ENCODE measurements at regions not wholly inside any gene's neighbourhood (a gene's known extent, or its start where the extent isn't known, plus 50 kb on each side); places are given as distances from the start of the nearest gene placed in this dataset.

- Mint-ChIP-seq H3K9me3 (ENCODE audit: unreplicated experiment) (peaks cover 11% of the 10 kb centered on the region), H3K27ac (ENCODE audit: unreplicated experiment) (peak overlapping the region; percentile 77), H3K4me3 (ENCODE audit: unreplicated experiment) (no peak overlapping the region), H3K4me1 (ENCODE audit: low read depth, unreplicated experiment) (no peaks in the 10 kb centered on the region), H3K27me3 (ENCODE audit: low read depth, unreplicated experiment) (peaks cover 69% of the 10 kb centered on the region), H3K36me3 (ENCODE audit: low read depth, unreplicated experiment) (peaks cover 8% of the 10 kb centered on the region)
- Histone ChIP-seq H3K9ac (ENCODE audit: low read length) (no peak overlapping the region), H3K9me3 (ENCODE audit: insufficient read depth, low read depth, low read length) (no peaks in the 10 kb centered on the region), H3K36me3 (ENCODE audit: insufficient read depth, low read length) (no peaks in the 10 kb centered on the region), H3K4me3 (ENCODE audit: insufficient read depth, low read depth, low read length) (no peak overlapping the region), H2AFZ (ENCODE audit: low read depth, low read length) (no peak overlapping the region), H3K79me2 (ENCODE audit: insufficient read depth, low read length) (no peaks in the 10 kb centered on the region), H4K20me1 (ENCODE audit: insufficient read depth, low read length) (no peaks in the 10 kb centered on the region), H3K27me3 (ENCODE audit: insufficient read depth, low read length) (peaks cover 15% of the 10 kb centered on the region), H3K4me1 (ENCODE audit: insufficient read depth, low read length) (no peaks in the 10 kb centered on the region), H3K4me2 (ENCODE audit: low read length) (no peak overlapping the region), H3K27ac (ENCODE audit: low read depth, low read length) (no peak overlapping the region)
- TF ChIP-seq EZH2 (IDR thresholded peaks at IDR 0.05; ENCODE audit: insufficient read depth, low read length) = no peak
- no peak for TF ChIP-seq CTCF (IDR thresholded peaks at IDR 0.05; ENCODE audit: insufficient read depth, low read depth, low read length)
- no peak for FAIRE-seq
- no peak for DNase-seq (ENCODE audit: low read depth)
These were observed 344.4 kb downstream of the CTTN start for GRCh38 chr11:70742553-70743291.

GRCh38 chr11:70743329-70743728, 345.0 kb downstream of the CTTN start:
- Histone ChIP-seq H3K4me3 (ENCODE audit: insufficient read depth, low read depth, low read length) (no peak overlapping the region), H3K4me1 (ENCODE audit: insufficient read depth, low read length) (no peaks in the 10 kb centered on the region), H4K20me1 (ENCODE audit: insufficient read depth, low read length) (no peaks in the 10 kb centered on the region), H3K9ac (ENCODE audit: low read length) (no peak overlapping the region), H3K9me3 (ENCODE audit: insufficient read depth, low read depth, low read length) (no peaks in the 10 kb centered on the region), H2AFZ (ENCODE audit: low read depth, low read length) (no peak overlapping the region), H3K27me3 (ENCODE audit: insufficient read depth, low read length) (peaks cover 15% of the 10 kb centered on the region), H3K79me2 (ENCODE audit: insufficient read depth, low read length) (no peaks in the 10 kb centered on the region), H3K27ac (ENCODE audit: low read depth, low read length) (no peak overlapping the region), H3K36me3 (ENCODE audit: insufficient read depth, low read length) (no peaks in the 10 kb centered on the region), H3K4me2 (ENCODE audit: low read length) (no peak overlapping the region)
- FAIRE-seq = no peak
- Mint-ChIP-seq H3K4me1 (ENCODE audit: low read depth, unreplicated experiment) (no peaks in the 10 kb centered on the region), H3K9me3 (ENCODE audit: unreplicated experiment) (peaks cover 15% of the 10 kb centered on the region), H3K36me3 (ENCODE audit: low read depth, unreplicated experiment) (peaks cover 8% of the 10 kb centered on the region), H3K4me3 (ENCODE audit: unreplicated experiment) (no peak overlapping the region), H3K27me3 (ENCODE audit: low read depth, unreplicated experiment) (peaks cover 67% of the 10 kb centered on the region), H3K27ac (ENCODE audit: unreplicated experiment) (no peak overlapping the region)
- no peak for TF ChIP-seq EZH2 (IDR thresholded peaks at IDR 0.05; ENCODE audit: insufficient read depth, low read length)
- no peak for TF ChIP-seq CTCF (IDR thresholded peaks at IDR 0.05; ENCODE audit: insufficient read depth, low read depth, low read length)
- DNase-seq (ENCODE audit: low read depth) = no peak

GRCh38 chr11:70743941-70744351, 345.6 kb downstream of the CTTN start:
- no peaks in the 10 kb centered on the region for H3K9me3 ChIP-seq (ENCODE audit: insufficient read depth, low read depth, low read length)

More at GRCh38 chr11:70743941-70744351, 345.6 kb downstream of the CTTN start:
- Histone ChIP-seq H3K4me1 (ENCODE audit: insufficient read depth, low read length) (no peaks in the 10 kb centered on the region), H3K79me2 (ENCODE audit: insufficient read depth, low read length) (no peaks in the 10 kb centered on the region), H4K20me1 (ENCODE audit: insufficient read depth, low read length) (no peaks in the 10 kb centered on the region), H3K27me3 (ENCODE audit: insufficient read depth, low read length) (peaks cover 15% of the 10 kb centered on the region), H3K9ac (ENCODE audit: low read length) (no peak overlapping the region), H3K27ac (ENCODE audit: low read depth, low read length) (no peak overlapping the region), H2AFZ (ENCODE audit: low read depth, low read length) (no peak overlapping the region), H3K4me3 (ENCODE audit: insufficient read depth, low read depth, low read length) (no peak overlapping the region), H3K36me3 (ENCODE audit: insufficient read depth, low read length) (no peaks in the 10 kb centered on the region), H3K4me2 (ENCODE audit: low read length) (no peak overlapping the region)
- TF ChIP-seq CTCF (IDR thresholded peaks at IDR 0.05; ENCODE audit: insufficient read depth, low read depth, low read length) (no peak), EZH2 (IDR thresholded peaks at IDR 0.05; ENCODE audit: insufficient read depth, low read length) (no peak)
- Mint-ChIP-seq H3K4me1 (ENCODE audit: low read depth, unreplicated experiment) (no peaks in the 10 kb centered on the region), H3K27me3 (ENCODE audit: low read depth, unreplicated experiment) (peaks cover 62% of the 10 kb centered on the region), H3K9me3 (ENCODE audit: unreplicated experiment) (peaks cover 20% of the 10 kb centered on the region), H3K27ac (ENCODE audit: unreplicated experiment) (no peak overlapping the region), H3K36me3 (ENCODE audit: low read depth, unreplicated experiment) (peaks cover 8% of the 10 kb centered on the region), H3K4me3 (ENCODE audit: unreplicated experiment) (no peak overlapping the region)
- no peak for FAIRE-seq
- DNase-seq (ENCODE audit: low read depth) = no peak
